Fibroblast of lung (primary cell): ENCODE measurements at regions not wholly inside any gene's neighbourhood (a gene's known extent, or its start where the extent isn't known, plus 50 kb on each side); places are given as distances from the start of the nearest gene placed in this dataset.

Experiments used
- CTCF ChIP-seq, 2 donors: IDR thresholded peaks in 1 of 2; conservative IDR thresholded peaks in 1 of 2; 1 replicate in 1 of 2; 2 replicates in 1 of 2; pipeline ENCODE4 v1.5.1; 2011 to 2012; ENCODE audit warnings: low read length in 2 of 2, control low read depth in 1 of 2, inconsistent platforms in 1 of 2, low read depth in 1 of 2, mild to moderate bottlenecking in 1 of 2
- EZH2 ChIP-seq: IDR thresholded peaks from 2 replicates; pipeline ENCODE4 v1.5.1; 2012; ENCODE audit warnings: low read length, control low read depth, mild to moderate bottlenecking; ENCODE audit errors: missing control alignments

GRCh38 chr3:541062-541801, 344.7 kb downstream of the CHL1 start:
- TF ChIP-seq CTCF (conservative IDR thresholded peaks at IDR 0.05 in 1 of 2, IDR thresholded peaks at IDR 0.05 in 1 of 2; ENCODE audit: low read depth in 1 of 2, low read length in 2 of 2): no peak
- no peak for TF ChIP-seq EZH2
